HL-60 (cell line): ENCODE measurements at regions not wholly inside any gene's neighbourhood (a gene's known extent, or its start where the extent isn't known, plus 50 kb on each side); places are given as distances from the start of the nearest gene placed in this dataset.

Experiments used
- DNase-seq, 2 experiments: peaks; one replicate each; pipeline ENCODE4 v3.0.0-alpha.2; 2010 to 2020; ENCODE audit warnings: low read depth in 1 of 2, low spot score in 1 of 2
- H3K27ac ChIP-seq: fragments of 250-450 bp; sonication (Bioruptor Pico); replicated peaks from 2 replicates; pipeline ENCODE4 v1.5.1; 2020; ENCODE audit warnings: mild to moderate bottlenecking, moderate library complexity
- H3K27me3 ChIP-seq: fragments of 250-450 bp; sonication (Bioruptor Pico); 2 replicates; pipeline ENCODE4 v1.5.1; 2021; ENCODE audit warnings: mild to moderate bottlenecking, moderate library complexity; ENCODE audit not compliant: insufficient read depth, poor library complexity, severe bottlenecking
- H3K4me3 ChIP-seq: replicated peaks from 2 replicates; pipeline ENCODE4 v1.5.1; 2011; ENCODE audit warnings: mild to moderate bottlenecking, control low read depth, low read length; ENCODE audit not compliant: insufficient read depth
- GABPA ChIP-seq: IDR thresholded peaks from 2 replicates; pipeline ENCODE4 v1.6.1; 2012; ENCODE audit warnings: low read depth
- POLR2AphosphoS5 ChIP-seq: IDR thresholded peaks from 2 replicates; pipeline ENCODE4 v1.6.1; 2012; ENCODE audit warnings: low read depth
- SPI1 ChIP-seq: IDR thresholded peaks from 2 replicates; pipeline ENCODE4 v1.6.1; 2012; ENCODE audit warnings: low read depth, mild to moderate bottlenecking, borderline replicate concordance
- TF ChIP-seq, protein P1 (sequence below): IDR thresholded peaks from one replicate; pipeline ENCODE4 v1.5.1; 2011; ENCODE audit warnings: low read length, control low read depth, inconsistent platforms; ENCODE audit not compliant: insufficient read depth
- TF ChIP-seq, protein P2 (sequence below): IDR thresholded peaks from 2 replicates; pipeline ENCODE4 v1.6.1; 2012; ENCODE audit warnings: low read depth; ENCODE audit not compliant: insufficient replicate concordance

DNA sequence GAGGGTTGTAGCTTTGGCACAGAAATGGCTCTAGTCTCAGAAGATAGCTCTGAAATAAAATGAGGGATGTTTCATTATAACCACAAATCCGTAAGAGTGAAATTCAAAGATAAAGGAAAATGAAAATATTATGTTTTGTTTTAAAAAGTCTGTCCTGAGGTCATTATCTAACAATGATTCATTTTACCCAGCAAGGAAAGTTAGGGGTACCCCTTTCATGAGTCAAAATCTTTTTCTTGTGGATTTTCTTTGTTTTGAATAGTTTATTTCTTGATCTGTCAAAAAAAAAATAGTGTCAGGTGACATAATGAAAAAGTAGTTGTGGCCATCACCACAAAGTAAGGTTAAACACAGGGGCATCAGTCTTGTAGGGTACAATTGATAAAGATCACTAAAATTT, 59.7 kb upstream of the MYB start:
- no peak for DNase-seq
- no peak overlapping the region for H3K4me3 ChIP-seq
- TF ChIP-seq POLR2AphosphoS5 (no peak), SPI1 (no peak), GABPA (no peak)
- TF ChIP-seq, protein P1, sequence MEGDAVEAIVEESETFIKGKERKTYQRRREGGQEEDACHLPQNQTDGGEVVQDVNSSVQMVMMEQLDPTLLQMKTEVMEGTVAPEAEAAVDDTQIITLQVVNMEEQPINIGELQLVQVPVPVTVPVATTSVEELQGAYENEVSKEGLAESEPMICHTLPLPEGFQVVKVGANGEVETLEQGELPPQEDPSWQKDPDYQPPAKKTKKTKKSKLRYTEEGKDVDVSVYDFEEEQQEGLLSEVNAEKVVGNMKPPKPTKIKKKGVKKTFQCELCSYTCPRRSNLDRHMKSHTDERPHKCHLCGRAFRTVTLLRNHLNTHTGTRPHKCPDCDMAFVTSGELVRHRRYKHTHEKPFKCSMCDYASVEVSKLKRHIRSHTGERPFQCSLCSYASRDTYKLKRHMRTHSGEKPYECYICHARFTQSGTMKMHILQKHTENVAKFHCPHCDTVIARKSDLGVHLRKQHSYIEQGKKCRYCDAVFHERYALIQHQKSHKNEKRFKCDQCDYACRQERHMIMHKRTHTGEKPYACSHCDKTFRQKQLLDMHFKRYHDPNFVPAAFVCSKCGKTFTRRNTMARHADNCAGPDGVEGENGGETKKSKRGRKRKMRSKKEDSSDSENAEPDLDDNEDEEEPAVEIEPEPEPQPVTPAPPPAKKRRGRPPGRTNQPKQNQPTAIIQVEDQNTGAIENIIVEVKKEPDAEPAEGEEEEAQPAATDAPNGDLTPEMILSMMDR = no peak
- TF ChIP-seq, protein P2, sequence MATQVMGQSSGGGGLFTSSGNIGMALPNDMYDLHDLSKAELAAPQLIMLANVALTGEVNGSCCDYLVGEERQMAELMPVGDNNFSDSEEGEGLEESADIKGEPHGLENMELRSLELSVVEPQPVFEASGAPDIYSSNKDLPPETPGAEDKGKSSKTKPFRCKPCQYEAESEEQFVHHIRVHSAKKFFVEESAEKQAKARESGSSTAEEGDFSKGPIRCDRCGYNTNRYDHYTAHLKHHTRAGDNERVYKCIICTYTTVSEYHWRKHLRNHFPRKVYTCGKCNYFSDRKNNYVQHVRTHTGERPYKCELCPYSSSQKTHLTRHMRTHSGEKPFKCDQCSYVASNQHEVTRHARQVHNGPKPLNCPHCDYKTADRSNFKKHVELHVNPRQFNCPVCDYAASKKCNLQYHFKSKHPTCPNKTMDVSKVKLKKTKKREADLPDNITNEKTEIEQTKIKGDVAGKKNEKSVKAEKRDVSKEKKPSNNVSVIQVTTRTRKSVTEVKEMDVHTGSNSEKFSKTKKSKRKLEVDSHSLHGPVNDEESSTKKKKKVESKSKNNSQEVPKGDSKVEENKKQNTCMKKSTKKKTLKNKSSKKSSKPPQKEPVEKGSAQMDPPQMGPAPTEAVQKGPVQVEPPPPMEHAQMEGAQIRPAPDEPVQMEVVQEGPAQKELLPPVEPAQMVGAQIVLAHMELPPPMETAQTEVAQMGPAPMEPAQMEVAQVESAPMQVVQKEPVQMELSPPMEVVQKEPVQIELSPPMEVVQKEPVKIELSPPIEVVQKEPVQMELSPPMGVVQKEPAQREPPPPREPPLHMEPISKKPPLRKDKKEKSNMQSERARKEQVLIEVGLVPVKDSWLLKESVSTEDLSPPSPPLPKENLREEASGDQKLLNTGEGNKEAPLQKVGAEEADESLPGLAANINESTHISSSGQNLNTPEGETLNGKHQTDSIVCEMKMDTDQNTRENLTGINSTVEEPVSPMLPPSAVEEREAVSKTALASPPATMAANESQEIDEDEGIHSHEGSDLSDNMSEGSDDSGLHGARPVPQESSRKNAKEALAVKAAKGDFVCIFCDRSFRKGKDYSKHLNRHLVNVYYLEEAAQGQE = no peak

DNA sequence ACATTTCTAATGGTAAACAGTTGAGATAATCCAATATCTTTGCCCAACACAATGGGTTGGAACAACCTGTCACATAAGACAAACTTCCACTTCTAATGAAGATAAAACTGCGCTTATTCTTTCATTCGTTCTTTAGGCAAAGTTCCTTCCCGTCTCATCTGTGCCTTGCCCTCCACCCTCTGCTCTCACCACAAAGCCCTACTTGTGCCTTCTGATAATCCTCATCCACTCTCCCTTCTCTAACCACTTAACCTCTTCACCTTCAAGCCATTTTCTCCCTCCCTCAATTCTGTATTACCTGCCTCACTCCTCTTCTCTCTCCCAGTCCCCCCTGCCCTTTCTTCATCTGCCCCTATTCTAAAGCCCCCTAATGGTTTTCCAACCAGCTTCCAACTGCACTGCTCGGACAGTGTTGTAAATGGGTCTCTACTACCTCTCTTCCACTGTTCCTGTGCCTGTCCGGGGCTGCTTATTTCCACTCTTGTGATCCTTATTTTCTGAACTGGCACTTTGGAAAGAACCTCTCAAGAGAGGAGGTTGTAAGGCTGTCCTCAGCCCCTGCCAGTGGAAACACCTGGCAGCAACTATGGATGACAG, 62.9 kb upstream of the MYB start:
- DNase-seq = no peak
- Histone ChIP-seq H3K27ac (no peak overlapping the region), H3K27me3 (no peaks in the 10 kb centered on the region), H3K4me3 (no peak overlapping the region)
- no peak for TF ChIP-seq GABPA

More for the DNA sequence above, 59.7 kb upstream of the MYB start:
- Histone ChIP-seq H3K27ac (no peak overlapping the region), H3K27me3 (no peaks in the 10 kb centered on the region)

DNA sequence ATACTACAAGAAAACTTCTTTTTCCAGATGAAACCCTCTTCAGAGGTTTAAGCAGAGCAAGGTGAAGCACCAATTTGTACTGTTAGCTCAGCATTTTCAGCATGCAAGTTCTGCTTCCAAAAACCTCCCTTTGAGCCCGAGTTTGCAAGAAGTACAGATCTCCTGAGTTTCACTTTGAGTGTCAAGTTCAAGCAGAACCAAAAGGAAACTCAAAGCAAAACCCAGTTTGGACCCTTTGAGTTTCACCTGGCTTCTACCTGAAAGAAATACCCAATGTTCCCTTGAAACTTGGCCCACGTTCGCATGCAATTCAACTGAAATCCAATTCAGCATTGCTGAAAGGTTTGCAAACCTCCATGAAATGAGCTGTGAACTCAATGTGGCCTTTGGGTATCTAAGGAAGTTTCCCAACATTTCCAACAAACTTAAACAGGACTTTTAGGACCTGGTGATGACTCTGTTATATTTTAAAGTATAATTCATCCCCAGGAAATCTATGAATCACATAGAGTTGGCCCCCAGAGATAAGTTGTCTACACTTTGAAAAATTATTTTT, 62.9 kb upstream of the HBS1L start:
- Histone ChIP-seq H3K4me3 (no peak overlapping the region), H3K27me3 (no peaks in the 10 kb centered on the region), H3K27ac (no peak overlapping the region)
- no peak for DNase-seq
- TF ChIP-seq POLR2AphosphoS5 = no peak
- no peak for TF ChIP-seq GABPA
- TF ChIP-seq, protein P1 = no peak
- no peak for TF ChIP-seq SPI1
- TF ChIP-seq, protein P2 = no peak

DNA sequence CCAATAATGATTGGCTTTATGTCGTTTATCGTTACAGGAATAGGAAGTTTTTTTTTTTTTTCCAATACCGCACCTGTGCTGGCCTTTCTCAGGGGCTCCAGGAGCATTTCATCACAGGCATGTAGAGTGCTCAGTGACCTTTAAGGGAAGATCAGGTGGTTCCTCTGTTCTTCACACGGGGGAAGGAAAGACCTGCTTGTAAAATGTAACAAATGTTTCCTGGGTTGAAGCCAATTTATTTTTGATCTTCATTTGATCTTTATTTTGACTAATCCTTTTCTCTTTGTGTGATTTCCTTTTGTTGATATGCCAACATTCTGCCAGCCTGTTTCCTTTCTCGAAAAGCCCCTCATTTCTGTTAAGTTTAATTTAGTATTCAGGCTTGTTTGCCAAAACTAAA, 61.9 kb upstream of the HBS1L start:
- TF ChIP-seq POLR2AphosphoS5 = no peak
- TF ChIP-seq, protein P1 = no peak
- TF ChIP-seq, protein P2 = no peak
- Histone ChIP-seq H3K4me3 (no peak overlapping the region), H3K27ac (no peak overlapping the region), H3K27me3 (no peaks in the 10 kb centered on the region)
- no peak for DNase-seq
